ENCODE measurements at regions not wholly inside any gene's neighbourhood (a gene's known extent, or its start where the extent isn't known, plus 50 kb on each side); places are given as distances from the start of the nearest gene placed in this dataset.

- FAIRE-seq (no peak), DNase-seq (ENCODE audit: low spot score) (no peak)
These were observed 349.9 kb upstream of the NFE2L3 start for GRCh38 chr7:25802057-25802456.

- DNase-seq (ENCODE audit: low spot score) = no peak
- no peak for FAIRE-seq
These were observed 349.5 kb upstream of the NFE2L3 start for GRCh38 chr7:25802473-25802872.

GRCh38 chr7:25803117-25803887 is 348.7 kb upstream of the NFE2L3 start:
- FAIRE-seq (no peak), DNase-seq (ENCODE audit: low spot score) (no peak)

GRCh38 chr7:25804154-25804553 is 347.8 kb upstream of the NFE2L3 start:
- DNase-seq (ENCODE audit: low spot score) (no peak), FAIRE-seq (no peak)

- DNase-seq (ENCODE audit: low spot score) (peak; percentile 15), FAIRE-seq (no peak)
These were observed 346.8 kb upstream of the NFE2L3 start for GRCh38 chr7:25805027-25805687.

- FAIRE-seq = no peak
- no peak for DNase-seq (ENCODE audit: low spot score)
These were observed 344.8 kb upstream of the NFE2L3 start for GRCh38 chr7:25807086-25807611.

- DNase-seq (ENCODE audit: low spot score) (no peak), FAIRE-seq (no peak)
These were observed 342.6 kb upstream of the NFE2L3 start for GRCh38 chr7:25809441-25809840.

DNA sequence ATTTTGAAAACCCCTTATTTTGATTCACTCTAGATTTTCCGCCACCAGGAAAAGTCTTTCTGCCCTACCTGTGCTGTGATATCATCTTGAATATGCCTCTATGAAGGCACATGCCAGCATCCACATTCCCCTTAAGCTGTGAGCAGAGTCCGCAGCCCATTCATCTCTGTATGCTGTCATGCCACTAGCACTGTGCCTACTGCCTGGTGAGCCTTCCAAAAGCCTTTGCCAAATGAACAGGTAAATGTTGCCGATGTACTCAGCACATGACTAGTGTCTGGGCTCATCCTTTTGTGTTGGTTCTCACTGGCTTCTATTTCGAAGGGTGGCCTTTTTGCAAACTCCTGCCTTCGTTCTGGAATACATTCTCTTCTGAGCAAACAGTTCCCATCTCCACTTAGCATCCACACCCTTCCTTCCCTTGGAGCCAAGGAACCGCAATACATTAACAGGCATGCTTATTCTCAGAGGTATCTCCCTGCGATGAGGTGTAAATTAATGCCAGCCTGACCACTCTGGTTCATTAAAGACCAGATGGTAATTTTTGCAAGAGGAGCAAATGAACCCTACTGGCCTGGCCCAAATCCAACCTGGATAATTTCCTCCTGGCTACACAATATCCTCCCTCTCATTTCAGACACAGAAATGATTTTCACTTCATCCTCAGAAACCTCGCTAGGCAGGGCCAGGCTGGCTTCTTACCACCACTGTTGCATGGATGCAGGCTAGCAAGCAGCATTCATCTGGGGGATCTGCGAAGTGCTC is 339.7 kb upstream of the NFE2L3 start:
- DNase-seq (ENCODE audit: low spot score) (no peak), FAIRE-seq (no peak)

- no peak for DNase-seq (ENCODE audit: low spot score)
- no peak for FAIRE-seq
These were observed 338.6 kb upstream of the NFE2L3 start for GRCh38 chr7:25813381-25813780.

DNA sequence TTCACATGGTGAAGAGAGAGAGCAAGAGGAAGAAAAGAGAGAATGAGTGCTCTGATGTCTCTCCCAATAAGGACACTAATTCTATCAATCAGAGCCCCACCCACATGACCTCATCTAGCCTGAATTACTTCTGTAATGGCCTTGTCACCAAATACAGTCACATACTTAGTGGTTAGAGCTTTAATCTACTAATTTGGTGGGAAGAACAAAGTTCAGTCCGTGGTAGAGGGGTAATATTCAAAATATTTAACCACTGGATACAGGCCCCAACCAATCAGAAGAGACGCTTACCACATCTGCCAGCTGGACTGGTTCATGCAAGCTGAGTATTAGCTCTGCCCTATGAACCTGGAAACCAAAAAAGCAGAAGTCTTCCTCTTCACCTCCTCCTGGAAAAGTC is 336.3 kb upstream of the NFE2L3 start:
- DNase-seq (ENCODE audit: low spot score) = no peak
- no peak for FAIRE-seq

DNA sequence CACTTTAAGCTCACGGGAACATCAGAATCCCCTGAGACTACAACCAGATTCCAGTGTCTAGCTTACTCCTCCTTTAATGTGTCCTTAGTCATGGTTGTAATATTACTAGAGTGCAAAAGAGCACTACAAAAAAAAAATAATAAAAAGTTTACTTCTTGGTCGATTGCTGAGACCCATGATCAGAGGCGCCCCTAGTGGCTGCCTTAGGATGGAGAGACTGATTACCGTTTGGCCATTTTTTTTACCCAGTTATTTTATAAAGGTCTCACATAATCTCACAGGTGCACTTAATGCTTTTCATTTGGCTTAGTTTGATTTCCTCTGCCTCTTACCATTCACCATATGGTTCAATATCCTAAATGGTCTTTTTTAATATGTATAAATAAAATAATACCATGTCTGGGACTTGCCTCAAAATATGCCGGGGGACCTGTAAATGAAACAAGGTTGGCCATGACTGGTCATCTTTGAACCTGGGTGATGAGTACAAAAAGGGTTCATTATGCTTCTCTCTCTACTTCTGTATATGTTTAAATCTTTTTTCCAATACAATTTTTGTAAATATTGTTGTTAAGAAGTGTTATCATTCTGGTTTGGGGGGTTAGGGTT is 331.5 kb upstream of the NFE2L3 start:
- DNase-seq (ENCODE audit: low spot score) (no peak), FAIRE-seq (no peak)

- DNase-seq (ENCODE audit: low spot score) (no peak), FAIRE-seq (no peak)
These were observed 330.8 kb upstream of the NFE2L3 start for GRCh38 chr7:25821225-25821624.

GRCh38 chr7:25822823-25823222 is 329.2 kb upstream of the NFE2L3 start:
- DNase-seq (ENCODE audit: low spot score) (no peak), FAIRE-seq (no peak)

- DNase-seq (ENCODE audit: low spot score) (no peak), FAIRE-seq (no peak)
These were observed 328.4 kb upstream of the NFE2L3 start for GRCh38 chr7:25823571-25823970.

DNA sequence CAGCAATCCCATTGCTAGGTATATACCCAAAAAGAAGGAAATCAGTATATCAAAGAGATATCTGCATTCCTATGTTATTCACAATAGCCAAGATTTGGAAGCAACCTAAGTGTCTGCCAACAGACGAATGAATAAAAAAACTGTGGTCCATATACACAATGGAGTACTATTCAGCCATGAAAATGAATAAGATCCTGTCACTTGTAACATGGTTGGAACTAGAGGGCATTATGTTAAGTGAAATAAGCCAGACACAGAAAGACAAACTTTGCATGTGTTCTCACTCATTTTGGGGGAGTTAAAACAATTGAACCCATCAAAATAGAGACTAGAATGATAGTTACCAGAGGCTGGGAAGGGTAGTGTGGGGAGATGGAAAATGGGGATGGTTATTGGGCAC is 323.5 kb upstream of the NFE2L3 start:
- FAIRE-seq = no peak

DNA sequence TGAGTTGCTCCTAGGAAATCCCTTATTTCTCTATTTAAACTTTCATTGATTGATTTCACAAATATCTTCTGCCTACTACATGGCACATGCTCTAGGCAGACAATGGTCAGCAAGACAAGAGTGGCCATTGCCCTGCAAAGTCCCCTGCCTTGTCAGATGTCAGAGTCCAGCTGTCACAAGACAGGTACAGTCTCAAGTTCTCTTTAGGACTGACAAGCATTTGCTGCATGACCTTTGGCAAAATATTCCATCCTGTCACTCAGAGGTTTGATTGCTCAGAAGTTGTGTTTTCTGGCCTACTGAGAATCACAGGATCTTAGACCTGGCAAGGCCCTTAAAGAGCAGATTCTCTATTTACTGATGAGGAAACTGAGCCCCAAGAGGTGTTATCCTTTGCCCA is 322.3 kb upstream of the NFE2L3 start:
- DNase-seq (ENCODE audit: low spot score) = no peak
- no peak for FAIRE-seq

More for the DNA sequence above, 323.5 kb upstream of the NFE2L3 start:
- no peak for DNase-seq (ENCODE audit: low spot score)

DNA sequence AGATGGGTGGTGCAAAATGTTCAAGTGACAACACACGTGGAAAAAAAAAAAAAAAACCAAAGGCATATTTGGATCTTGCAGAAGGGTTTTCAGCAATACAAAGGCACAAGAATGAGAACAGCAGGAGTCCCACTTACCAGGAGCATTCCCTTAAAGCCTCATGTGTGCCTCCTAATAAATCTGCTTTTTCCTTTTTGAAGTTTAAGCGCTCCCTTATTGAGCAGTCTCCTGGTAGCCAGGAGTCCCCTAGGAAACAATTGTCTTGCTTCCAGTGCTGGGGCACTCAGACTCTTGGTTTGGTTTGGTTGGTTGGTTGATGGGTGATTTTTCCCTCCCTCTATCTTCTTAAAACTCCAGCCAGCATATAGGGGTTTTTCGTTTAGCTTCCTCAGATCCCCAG is 321.8 kb upstream of the NFE2L3 start:
- DNase-seq (ENCODE audit: low spot score) = no peak
- no peak for FAIRE-seq

DNA sequence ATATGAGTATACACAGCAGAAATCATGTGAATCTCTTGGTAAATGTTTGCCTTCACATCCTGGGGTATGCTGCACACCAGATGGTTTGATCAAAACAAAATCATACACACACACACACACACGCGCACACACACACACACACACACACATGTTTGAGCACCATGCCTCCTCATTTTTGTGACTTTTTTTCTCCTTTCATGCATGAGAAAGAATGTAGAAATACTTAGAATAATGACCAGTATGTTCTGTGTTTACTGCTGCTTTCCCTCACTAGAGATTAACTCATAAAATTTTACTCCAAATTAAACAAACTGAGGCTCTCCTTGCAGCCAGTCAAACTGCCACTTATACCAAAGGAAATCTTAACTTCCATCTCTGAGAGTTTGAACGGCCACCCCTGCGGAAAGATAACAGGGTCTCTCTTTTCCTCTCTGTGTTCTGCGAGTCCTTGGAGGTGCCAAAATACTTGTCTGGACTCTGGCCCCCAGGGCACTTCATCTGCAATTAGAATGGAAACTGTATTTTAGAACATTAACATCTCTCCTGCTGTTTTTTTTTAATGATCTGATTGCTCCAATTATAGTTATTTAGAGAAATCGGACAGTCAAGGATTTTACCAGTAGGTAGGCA is 320.8 kb upstream of the NFE2L3 start:
- DNase-seq (ENCODE audit: low spot score) (no peak), FAIRE-seq (no peak)

DNA sequence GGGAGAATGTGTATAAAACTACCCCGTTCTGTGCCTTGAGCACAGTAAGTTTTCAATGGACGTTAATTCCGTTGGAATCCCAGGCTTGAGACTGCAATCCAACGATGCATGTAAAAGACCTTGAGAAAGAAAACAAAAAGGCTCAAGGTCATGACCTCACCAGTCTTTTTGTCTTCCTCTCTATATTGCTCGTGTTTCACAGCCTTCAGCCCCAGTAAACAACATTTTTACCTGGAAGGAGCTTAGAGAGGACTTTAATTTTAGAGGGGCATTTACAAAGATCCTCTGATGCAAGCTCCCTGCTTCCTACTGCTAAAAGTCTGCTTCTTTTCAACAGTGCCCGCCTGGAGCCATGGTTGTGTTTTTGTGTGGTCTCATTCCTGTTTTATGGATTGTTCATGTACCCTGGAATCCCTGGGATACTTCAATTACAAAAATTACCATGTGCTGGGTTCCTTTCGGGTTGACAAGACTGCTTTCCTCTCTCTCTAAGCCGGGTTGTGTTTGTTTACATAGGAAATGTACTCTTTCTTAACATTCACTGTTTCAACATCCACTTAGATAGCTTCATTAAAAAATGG is 320.1 kb upstream of the NFE2L3 start:
- DNase-seq (ENCODE audit: low spot score) = no peak
- FAIRE-seq = no peak

DNA sequence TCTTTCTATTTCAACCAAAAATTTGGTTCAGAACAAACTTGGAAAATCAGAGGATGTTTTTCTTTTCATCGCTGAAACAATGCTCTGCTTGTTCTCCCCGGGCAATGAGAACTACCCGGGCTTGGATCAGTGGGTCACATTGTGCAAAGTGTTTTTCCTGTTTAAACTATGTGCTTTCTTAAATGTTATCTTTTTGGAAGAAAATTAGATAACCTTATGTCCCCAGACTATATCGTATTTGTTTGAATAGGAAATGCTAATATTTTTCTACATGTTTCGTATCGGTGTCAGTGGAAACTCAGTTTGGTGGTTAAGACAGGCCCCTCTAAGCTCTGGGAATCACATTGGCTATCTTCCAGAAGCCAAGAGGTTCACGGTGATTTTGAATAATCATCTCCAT is 319.5 kb upstream of the NFE2L3 start:
- FAIRE-seq = no peak
- DNase-seq (ENCODE audit: low spot score) = no peak

- FAIRE-seq = no peak
- no peak for DNase-seq (ENCODE audit: low spot score)
These were observed 319.1 kb upstream of the NFE2L3 start for GRCh38 chr7:25832929-25833328.

All from RCC 7860 (cell line).